ENCODE measurements at regions not wholly inside any gene's neighbourhood (a gene's known extent, or its start where the extent isn't known, plus 50 kb on each side); places are given as distances from the start of the nearest gene placed in this dataset.

GRCh38 chr10:28925121-28925663 is 247.9 kb downstream of the BAMBI start:
- H3K4me2 ChIP-seq (ENCODE audit: low read length): no peak overlapping the region
- H3K79me2 ChIP-seq (ENCODE audit: control insufficient read depth, low read length): no peaks in the 10 kb centered on the region
- TF ChIP-seq CTCF (IDR thresholded peaks at IDR 0.05; ENCODE audit: low read depth, low read length, poor library complexity, severe bottlenecking): no peak
- no peak for TF ChIP-seq EZH2phosphoT487 (IDR thresholded peaks at IDR 0.05; ENCODE audit: borderline replicate concordance, low read length)
- H3K9me3 ChIP-seq (ENCODE audit: control insufficient read depth, insufficient read depth, low read length): no peaks in the 10 kb centered on the region
- no peaks in the 10 kb centered on the region for H3F3A ChIP-seq (ENCODE audit: control insufficient read depth, insufficient read depth)
- H3K4me1 ChIP-seq (ENCODE audit: control insufficient read depth, low read length): no peaks in the 10 kb centered on the region
- no peaks in the 10 kb centered on the region for H3K9me2 ChIP-seq (replicated peaks; ENCODE audit: control insufficient read depth, low read length)
- no peaks in the 10 kb centered on the region for H3K27me3 ChIP-seq (ENCODE audit: control insufficient read depth, low read length)
- H3K4me3 ChIP-seq (ENCODE audit: low read length): no peak overlapping the region
- H4K20me1 ChIP-seq (ENCODE audit: control insufficient read depth, insufficient read depth, low read depth, low read length): no peaks in the 10 kb centered on the region
- no peak overlapping the region for H3K27ac ChIP-seq (ENCODE audit: low read depth, low read length)
- H3K36me3 ChIP-seq (ENCODE audit: control insufficient read depth, low read length): no peaks in the 10 kb centered on the region

- Histone ChIP-seq H3K4me2 (ENCODE audit: low read length) (no peak overlapping the region), H3K4me3 (ENCODE audit: low read length) (no peak overlapping the region), H3K36me3 (ENCODE audit: control insufficient read depth, low read length) (no peaks in the 10 kb centered on the region), H3K4me1 (ENCODE audit: control insufficient read depth, low read length) (no peaks in the 10 kb centered on the region), H3K9me3 (ENCODE audit: control insufficient read depth, insufficient read depth, low read length) (no peaks in the 10 kb centered on the region), H4K20me1 (ENCODE audit: control insufficient read depth, insufficient read depth, low read depth, low read length) (no peaks in the 10 kb centered on the region), H3K79me2 (ENCODE audit: control insufficient read depth, low read length) (no peaks in the 10 kb centered on the region), H3F3A (ENCODE audit: control insufficient read depth, insufficient read depth) (no peaks in the 10 kb centered on the region), H3K27ac (ENCODE audit: low read depth, low read length) (no peak overlapping the region), H3K9me2 (replicated peaks; ENCODE audit: control insufficient read depth, low read length) (no peaks in the 10 kb centered on the region), H3K27me3 (ENCODE audit: control insufficient read depth, low read length) (no peaks in the 10 kb centered on the region)
- TF ChIP-seq CTCF (IDR thresholded peaks at IDR 0.05; ENCODE audit: low read depth, low read length, poor library complexity, severe bottlenecking) (no peak), EZH2phosphoT487 (IDR thresholded peaks at IDR 0.05; ENCODE audit: borderline replicate concordance, low read length) (no peak)
Observed at GRCh38 chr10:28926932-28927331, 249.6 kb downstream of the BAMBI start.

- no peaks in the 10 kb centered on the region for H3K4me1 ChIP-seq (ENCODE audit: control insufficient read depth, low read length)
- H4K20me1 ChIP-seq (ENCODE audit: control insufficient read depth, insufficient read depth, low read depth, low read length): no peaks in the 10 kb centered on the region
- no peak overlapping the region for H3K4me2 ChIP-seq (ENCODE audit: low read length)
- no peak overlapping the region for H3K4me3 ChIP-seq (ENCODE audit: low read length)
- no peaks in the 10 kb centered on the region for H3K79me2 ChIP-seq (ENCODE audit: control insufficient read depth, low read length)
- H3F3A ChIP-seq (ENCODE audit: control insufficient read depth, insufficient read depth): no peaks in the 10 kb centered on the region
- no peak overlapping the region for H3K27ac ChIP-seq (ENCODE audit: low read depth, low read length)
- H3K27me3 ChIP-seq (ENCODE audit: control insufficient read depth, low read length): no peaks in the 10 kb centered on the region
- no peak for TF ChIP-seq EZH2phosphoT487 (IDR thresholded peaks at IDR 0.05; ENCODE audit: borderline replicate concordance, low read length)
- no peak for TF ChIP-seq CTCF (IDR thresholded peaks at IDR 0.05; ENCODE audit: low read depth, low read length, poor library complexity, severe bottlenecking)
- H3K9me3 ChIP-seq (ENCODE audit: control insufficient read depth, insufficient read depth, low read length): no peaks in the 10 kb centered on the region
- no peaks in the 10 kb centered on the region for H3K36me3 ChIP-seq (ENCODE audit: control insufficient read depth, low read length)
- H3K9me2 ChIP-seq (replicated peaks; ENCODE audit: control insufficient read depth, low read length): no peaks in the 10 kb centered on the region
Observed at GRCh38 chr10:28928484-28928883, 251.2 kb downstream of the BAMBI start.

Data from DOHH2 (cell line).